ENCODE measurements at regions not wholly inside any gene's neighbourhood (a gene's known extent, or its start where the extent isn't known, plus 50 kb on each side); places are given as distances from the start of the nearest gene placed in this dataset.

- Histone ChIP-seq H3K9ac (ENCODE audit: low read depth, low read length) (no peak overlapping the region), H3K27ac (ENCODE audit: low read depth, low read length) (no peak overlapping the region), H3K4me1 (ENCODE audit: control insufficient read depth, insufficient read depth, low read length) (no peaks in the 10 kb centered on the region), H3K27me3 (ENCODE audit: control insufficient read depth, insufficient read depth, low read length) (no peaks in the 10 kb centered on the region), H3K4me3 (ENCODE audit: low read depth, low read length) (no peak overlapping the region), H3K36me3 (ENCODE audit: control insufficient read depth, insufficient read depth, low read length) (no peaks in the 10 kb centered on the region), H3K9me3 (ENCODE audit: control insufficient read depth, insufficient read depth, low read length) (no peaks in the 10 kb centered on the region)
Observed at GRCh38 chr9:103811462-103811861, 282.6 kb upstream of the SMC2 start.

DNA sequence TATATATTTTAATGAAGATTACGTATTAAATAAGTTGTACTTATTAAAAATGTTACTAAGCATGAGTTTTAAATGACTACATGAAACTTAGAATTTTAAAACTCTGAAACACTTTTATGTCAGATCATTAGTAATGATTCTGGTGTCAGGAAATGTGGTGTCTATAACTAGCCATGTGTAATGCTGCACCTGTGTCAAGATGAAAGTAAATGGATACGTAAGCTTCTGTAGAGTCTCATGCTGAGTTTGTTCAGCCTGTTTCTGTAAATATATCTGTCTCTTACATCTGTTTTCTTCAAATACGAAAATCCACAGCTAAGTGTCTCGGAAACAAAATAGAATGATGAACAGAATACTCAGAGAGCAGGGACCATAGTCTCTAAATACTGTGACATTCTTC, 278.0 kb upstream of the SMC2 start:
- Histone ChIP-seq H3K27me3 (ENCODE audit: control insufficient read depth, insufficient read depth, low read length) (no peaks in the 10 kb centered on the region), H3K9ac (ENCODE audit: low read depth, low read length) (no peak overlapping the region), H3K27ac (ENCODE audit: low read depth, low read length) (no peak overlapping the region), H3K9me3 (ENCODE audit: control insufficient read depth, insufficient read depth, low read length) (no peaks in the 10 kb centered on the region), H3K36me3 (ENCODE audit: control insufficient read depth, insufficient read depth, low read length) (no peaks in the 10 kb centered on the region), H3K4me1 (ENCODE audit: control insufficient read depth, insufficient read depth, low read length) (no peaks in the 10 kb centered on the region), H3K4me3 (ENCODE audit: low read depth, low read length) (no peak overlapping the region)

DNA sequence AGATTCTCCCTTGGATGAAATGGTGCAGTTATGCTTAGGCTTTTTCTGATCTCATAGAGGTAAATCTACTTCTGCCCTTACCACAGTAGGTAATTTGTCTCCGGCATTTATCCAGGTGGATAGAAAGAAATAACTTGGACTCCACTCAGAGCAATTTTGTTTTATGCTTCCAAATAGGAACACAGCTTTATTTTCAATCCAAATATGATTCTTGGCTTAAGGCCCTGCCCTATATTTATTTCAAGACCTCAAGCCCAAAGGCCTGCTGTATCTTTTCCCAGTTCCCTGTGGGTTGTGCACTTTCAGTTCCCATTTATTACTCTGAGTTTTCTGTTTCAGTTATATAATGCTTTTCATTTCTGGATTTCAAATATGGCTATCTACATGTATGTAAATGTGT, 274.2 kb upstream of the SMC2 start:
- Histone ChIP-seq H3K27ac (ENCODE audit: low read depth, low read length) (no peak overlapping the region), H3K36me3 (ENCODE audit: control insufficient read depth, insufficient read depth, low read length) (no peaks in the 10 kb centered on the region), H3K27me3 (ENCODE audit: control insufficient read depth, insufficient read depth, low read length) (no peaks in the 10 kb centered on the region), H3K4me1 (ENCODE audit: control insufficient read depth, insufficient read depth, low read length) (no peaks in the 10 kb centered on the region), H3K4me3 (ENCODE audit: low read depth, low read length) (no peak overlapping the region), H3K9me3 (ENCODE audit: control insufficient read depth, insufficient read depth, low read length) (no peaks in the 10 kb centered on the region), H3K9ac (ENCODE audit: low read depth, low read length) (no peak overlapping the region)

GRCh38 chr9:103821115-103821514, 273.0 kb upstream of the SMC2 start:
- Histone ChIP-seq H3K9me3 (ENCODE audit: control insufficient read depth, insufficient read depth, low read length) (no peaks in the 10 kb centered on the region), H3K27ac (ENCODE audit: low read depth, low read length) (no peak overlapping the region), H3K36me3 (ENCODE audit: control insufficient read depth, insufficient read depth, low read length) (no peaks in the 10 kb centered on the region), H3K4me1 (ENCODE audit: control insufficient read depth, insufficient read depth, low read length) (no peaks in the 10 kb centered on the region), H3K4me3 (ENCODE audit: low read depth, low read length) (no peak overlapping the region), H3K9ac (ENCODE audit: low read depth, low read length) (no peak overlapping the region), H3K27me3 (ENCODE audit: control insufficient read depth, insufficient read depth, low read length) (no peaks in the 10 kb centered on the region)

- Histone ChIP-seq H3K36me3 (ENCODE audit: control insufficient read depth, insufficient read depth, low read length) (no peaks in the 10 kb centered on the region), H3K27me3 (ENCODE audit: control insufficient read depth, insufficient read depth, low read length) (no peaks in the 10 kb centered on the region), H3K9me3 (ENCODE audit: control insufficient read depth, insufficient read depth, low read length) (no peaks in the 10 kb centered on the region), H3K27ac (ENCODE audit: low read depth, low read length) (peak overlapping the region; percentile 18), H3K4me1 (ENCODE audit: control insufficient read depth, insufficient read depth, low read length) (0 out of 2 replicates have a peak, but pooled peaks cover 3% of the 10 kb centered on the region), H3K4me3 (ENCODE audit: low read depth, low read length) (no peak overlapping the region), H3K9ac (ENCODE audit: low read depth, low read length) (no peak overlapping the region)
Observed at GRCh38 chr9:103837940-103838339, 256.2 kb upstream of the SMC2 start.

- no peak overlapping the region for H3K4me3 ChIP-seq (ENCODE audit: low read depth, low read length)
- H3K27ac ChIP-seq (ENCODE audit: low read depth, low read length) = no peak overlapping the region
- H3K9me3 ChIP-seq (ENCODE audit: control insufficient read depth, insufficient read depth, low read length) = no peaks in the 10 kb centered on the region
- H3K36me3 ChIP-seq (ENCODE audit: control insufficient read depth, insufficient read depth, low read length) = no peaks in the 10 kb centered on the region
- no peak overlapping the region for H3K9ac ChIP-seq (ENCODE audit: low read depth, low read length)
- no peaks in the 10 kb centered on the region for H3K27me3 ChIP-seq (ENCODE audit: control insufficient read depth, insufficient read depth, low read length)
- H3K4me1 ChIP-seq (ENCODE audit: control insufficient read depth, insufficient read depth, low read length) = 0 out of 2 replicates have a peak, but pooled peaks cover 3% of the 10 kb centered on the region
Observed at GRCh38 chr9:103839197-103839596, 254.9 kb upstream of the SMC2 start.

- Histone ChIP-seq H3K27me3 (ENCODE audit: control insufficient read depth, insufficient read depth, low read length) (no peaks in the 10 kb centered on the region), H3K9me3 (ENCODE audit: control insufficient read depth, insufficient read depth, low read length) (no peaks in the 10 kb centered on the region), H3K9ac (ENCODE audit: low read depth, low read length) (no peak overlapping the region), H3K27ac (ENCODE audit: low read depth, low read length) (no peak overlapping the region), H3K4me1 (ENCODE audit: control insufficient read depth, insufficient read depth, low read length) (no peaks in the 10 kb centered on the region), H3K36me3 (ENCODE audit: control insufficient read depth, insufficient read depth, low read length) (no peaks in the 10 kb centered on the region), H3K4me3 (ENCODE audit: low read depth, low read length) (no peak overlapping the region)
Observed at GRCh38 chr9:103867886-103868285, 226.2 kb upstream of the SMC2 start.

- H3K4me3 ChIP-seq (ENCODE audit: low read depth, low read length) = no peak overlapping the region
- no peak overlapping the region for H3K27ac ChIP-seq (ENCODE audit: low read depth, low read length)
- no peaks in the 10 kb centered on the region for H3K4me1 ChIP-seq (ENCODE audit: control insufficient read depth, insufficient read depth, low read length)
- H3K27me3 ChIP-seq (ENCODE audit: control insufficient read depth, insufficient read depth, low read length) = no peaks in the 10 kb centered on the region
- H3K9ac ChIP-seq (ENCODE audit: low read depth, low read length) = no peak overlapping the region
- H3K36me3 ChIP-seq (ENCODE audit: control insufficient read depth, insufficient read depth, low read length) = no peaks in the 10 kb centered on the region
- H3K9me3 ChIP-seq (ENCODE audit: control insufficient read depth, insufficient read depth, low read length) = no peaks in the 10 kb centered on the region
Observed at GRCh38 chr9:103872811-103873210, 221.3 kb upstream of the SMC2 start.

GRCh38 chr9:103881419-103881818, 212.7 kb upstream of the SMC2 start:
- no peak overlapping the region for H3K27ac ChIP-seq (ENCODE audit: low read depth, low read length)
- H3K4me1 ChIP-seq (ENCODE audit: control insufficient read depth, insufficient read depth, low read length) = no peaks in the 10 kb centered on the region
- H3K36me3 ChIP-seq (ENCODE audit: control insufficient read depth, insufficient read depth, low read length) = no peaks in the 10 kb centered on the region
- H3K4me3 ChIP-seq (ENCODE audit: low read depth, low read length) = no peak overlapping the region
- H3K9me3 ChIP-seq (ENCODE audit: control insufficient read depth, insufficient read depth, low read length) = no peaks in the 10 kb centered on the region
- H3K27me3 ChIP-seq (ENCODE audit: control insufficient read depth, insufficient read depth, low read length) = no peaks in the 10 kb centered on the region
- no peak overlapping the region for H3K9ac ChIP-seq (ENCODE audit: low read depth, low read length)

GRCh38 chr9:103889989-103890388, 204.1 kb upstream of the SMC2 start:
- Histone ChIP-seq H3K4me1 (ENCODE audit: control insufficient read depth, insufficient read depth, low read length) (no peaks in the 10 kb centered on the region), H3K27me3 (ENCODE audit: control insufficient read depth, insufficient read depth, low read length) (no peaks in the 10 kb centered on the region), H3K9me3 (ENCODE audit: control insufficient read depth, insufficient read depth, low read length) (no peaks in the 10 kb centered on the region), H3K4me3 (ENCODE audit: low read depth, low read length) (no peak overlapping the region), H3K36me3 (ENCODE audit: control insufficient read depth, insufficient read depth, low read length) (no peaks in the 10 kb centered on the region), H3K9ac (ENCODE audit: low read depth, low read length) (no peak overlapping the region), H3K27ac (ENCODE audit: low read depth, low read length) (no peak overlapping the region)

DNA sequence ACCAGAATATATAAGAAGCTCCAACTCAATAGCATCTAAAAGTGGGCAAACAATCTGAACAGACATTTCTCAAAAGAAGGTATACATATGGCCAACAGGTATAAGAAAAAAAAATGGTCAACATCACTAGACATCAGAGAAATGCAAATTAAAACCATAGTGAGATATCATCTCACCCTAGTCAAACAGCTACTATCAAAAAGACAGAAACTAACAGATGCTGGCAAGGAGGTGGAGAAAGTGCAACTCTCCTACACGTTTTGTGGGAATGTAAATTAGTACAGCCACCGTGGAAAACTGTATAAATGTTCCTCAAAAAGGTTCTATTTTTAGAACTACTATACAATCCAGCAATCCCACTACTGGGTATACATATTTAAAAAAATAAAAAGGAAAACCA, 199.9 kb upstream of the SMC2 start:
- Histone ChIP-seq H3K9me3 (ENCODE audit: control insufficient read depth, insufficient read depth, low read length) (no peaks in the 10 kb centered on the region), H3K4me1 (ENCODE audit: control insufficient read depth, insufficient read depth, low read length) (no peaks in the 10 kb centered on the region), H3K27ac (ENCODE audit: low read depth, low read length) (no peak overlapping the region), H3K27me3 (ENCODE audit: control insufficient read depth, insufficient read depth, low read length) (no peaks in the 10 kb centered on the region), H3K36me3 (ENCODE audit: control insufficient read depth, insufficient read depth, low read length) (no peaks in the 10 kb centered on the region), H3K4me3 (ENCODE audit: low read depth, low read length) (no peak overlapping the region), H3K9ac (ENCODE audit: low read depth, low read length) (no peak overlapping the region)

GRCh38 chr9:103898550-103898949, 195.6 kb upstream of the SMC2 start:
- H3K27me3 ChIP-seq (ENCODE audit: control insufficient read depth, insufficient read depth, low read length) = no peaks in the 10 kb centered on the region
- no peak overlapping the region for H3K9ac ChIP-seq (ENCODE audit: low read depth, low read length)
- no peak overlapping the region for H3K4me3 ChIP-seq (ENCODE audit: low read depth, low read length)
- no peaks in the 10 kb centered on the region for H3K9me3 ChIP-seq (ENCODE audit: control insufficient read depth, insufficient read depth, low read length)
- no peak overlapping the region for H3K27ac ChIP-seq (ENCODE audit: low read depth, low read length)
- H3K4me1 ChIP-seq (ENCODE audit: control insufficient read depth, insufficient read depth, low read length) = no peaks in the 10 kb centered on the region
- no peaks in the 10 kb centered on the region for H3K36me3 ChIP-seq (ENCODE audit: control insufficient read depth, insufficient read depth, low read length)
